GM12892 (cell line): ENCODE measurements at regions not wholly inside any gene's neighbourhood (a gene's known extent, or its start where the extent isn't known, plus 50 kb on each side); places are given as distances from the start of the nearest gene placed in this dataset.

ENCODE experiments used
- DNase-seq: peaks from one replicate; pipeline ENCODE4 v3.0.0; 2011; ENCODE audit not compliant: insufficient read length
- FAIRE-seq: peaks from 2 replicates; lab custom pipeline; 2011; peaks lifted over from hg19 to GRCh38; lab: Jason Lieb, UNC
- POLR2A ChIP-seq: IDR thresholded peaks from 2 replicates; pipeline ENCODE4 v1.6.1; 2011; ENCODE audit warnings: low read depth, low read length, control low read depth
- POLR2AphosphoS5 ChIP-seq: IDR thresholded peaks from 2 replicates; pipeline ENCODE4 v1.6.1; 2011; ENCODE audit warnings: low read depth, low read length, control low read depth
- TAF1 ChIP-seq: IDR thresholded peaks from 2 replicates; pipeline ENCODE4 v1.6.1; 2011; ENCODE audit warnings: low read depth, mild to moderate bottlenecking, control low read depth, low read length, borderline replicate concordance

- FAIRE-seq (no peak), DNase-seq (no peak)
- TF ChIP-seq POLR2A (no peak), POLR2AphosphoS5 (no peak)
Observed at GRCh38 chr6:21994821-21995220, 302.0 kb downstream of the PRL start.

GRCh38 chr6:21995318-21995717, 301.5 kb downstream of the PRL start:
- no peak for DNase-seq
- no peak for FAIRE-seq
- TF ChIP-seq POLR2AphosphoS5 (no peak), TAF1 (no peak), POLR2A (no peak)

GRCh38 chr6:21996425-21997118, 300.3 kb downstream of the PRL start:
- no peak for FAIRE-seq
- TF ChIP-seq TAF1 (no peak), POLR2A (no peak), POLR2AphosphoS5 (no peak)

GRCh38 chr6:21997119-21998037, 299.5 kb downstream of the PRL start:
- DNase-seq = no peak
- TF ChIP-seq POLR2A = no peak
- TF ChIP-seq POLR2AphosphoS5 = no peak
- no peak for TF ChIP-seq TAF1
- peak; percentile 62 for FAIRE-seq

More at GRCh38 chr6:21996425-21997118, 300.3 kb downstream of the PRL start:
- no peak for DNase-seq

GRCh38 chr6:21998582-21998981, 298.3 kb downstream of the PRL start:
- no peak for FAIRE-seq
- no peak for DNase-seq
- TF ChIP-seq TAF1 (no peak), POLR2AphosphoS5 (no peak), POLR2A (no peak)

GRCh38 chr6:21999012-21999528, 297.8 kb downstream of the PRL start:
- FAIRE-seq (peak; percentile 27), DNase-seq (no peak)
- no peak for TF ChIP-seq POLR2AphosphoS5
- TF ChIP-seq TAF1 = no peak
- TF ChIP-seq POLR2A = no peak

- FAIRE-seq = no peak
- no peak for DNase-seq
- no peak for TF ChIP-seq POLR2A
- TF ChIP-seq POLR2AphosphoS5 = no peak
- TF ChIP-seq TAF1 = no peak
Observed at GRCh38 chr6:21999741-22000140, 297.1 kb downstream of the PRL start.

GRCh38 chr6:22001396-22002027, 295.3 kb downstream of the PRL start:
- TF ChIP-seq POLR2AphosphoS5 (no peak), TAF1 (no peak), POLR2A (no peak)
- DNase-seq = no peak
- FAIRE-seq = no peak

- FAIRE-seq (no peak), DNase-seq (no peak)
- TF ChIP-seq POLR2AphosphoS5 = no peak
- TF ChIP-seq TAF1 = no peak
- TF ChIP-seq POLR2A = no peak
Observed at GRCh38 chr6:22003287-22003686, 293.5 kb downstream of the PRL start.

- no peak for DNase-seq
- FAIRE-seq = no peak
- no peak for TF ChIP-seq POLR2AphosphoS5
- no peak for TF ChIP-seq POLR2A
- TF ChIP-seq TAF1 = no peak
Observed at GRCh38 chr6:22006795-22007194, 290.0 kb downstream of the PRL start.

GRCh38 chr6:22007469-22007868, 289.4 kb downstream of the PRL start:
- TF ChIP-seq POLR2A (no peak), TAF1 (no peak), POLR2AphosphoS5 (no peak)
- DNase-seq = no peak
- no peak for FAIRE-seq
